Sigmoid colon (tissue), 4 donors: ENCODE measurements at regions not wholly inside any gene's neighbourhood (a gene's known extent, or its start where the extent isn't known, plus 50 kb on each side); places are given as distances from the start of the nearest gene placed in this dataset.

ENCODE experiments used
- CTCF ChIP-seq, 4 experiments: fragments of 450-650 bp in 3 of 4; fragments of 200-600 bp in 1 of 4; IDR thresholded peaks; one replicate each; pipeline ENCODE4 v1.5.1; 2016 to 2019; ENCODE audit warnings: antibody characterized with exemption in 4 of 4, mild to moderate bottlenecking in 3 of 4, moderate library complexity in 2 of 4
- EP300 ChIP-seq, 4 donors: sonication (generic); formaldehyde crosslinking; IDR thresholded peaks; one replicate each; pipeline ENCODE4 v1.6.1; 2017; ENCODE audit warnings: antibody characterized with exemption in 4 of 4
- POLR2A ChIP-seq, 2 donors: fragments of 450-650 bp; IDR thresholded peaks; one replicate each; pipeline ENCODE4 v1.6.1; 2016; ENCODE audit warnings: antibody characterized with exemption in 2 of 2, mild to moderate bottlenecking in 2 of 2, moderate library complexity in 2 of 2

GRCh38 chr11:32012049-32012448 lies 78.8 kb upstream of the RCN1 start:
- TF ChIP-seq CTCF (IDR thresholded peaks at IDR 0.05) (no peak), EP300 (IDR thresholded peaks at IDR 0.05) (no peak), POLR2A (IDR thresholded peaks at IDR 0.05) (no peak)
